ENCODE measurements at regions not wholly inside any gene's neighbourhood (a gene's known extent, or its start where the extent isn't known, plus 50 kb on each side); places are given as distances from the start of the nearest gene placed in this dataset.

- DNase-seq, result no peak
Observed at GRCh38 chr2:59677158-59677557, 876.3 kb downstream of the BCL11A start.

- DNase-seq, result no peak
Observed at GRCh38 chr2:59674100-59674499, 879.4 kb downstream of the BCL11A start.

GRCh38 chr2:59665021-59665420 lies 888.4 kb downstream of the BCL11A start:
- DNase-seq, result no peak

- no peak for DNase-seq
Observed at GRCh38 chr2:59662127-59662861, 891.2 kb downstream of the BCL11A start.

GRCh38 chr2:59660262-59660661 lies 893.2 kb downstream of the BCL11A start:
- DNase-seq, result no peak

GRCh38 chr2:59658906-59659635 lies 894.4 kb downstream of the BCL11A start:
- DNase-seq, result no peak

GRCh38 chr2:59655809-59656208 lies 897.6 kb downstream of the BCL11A start:
- no peak for DNase-seq

- no peak for DNase-seq
Observed at GRCh38 chr2:59654710-59655109, 898.7 kb downstream of the BCL11A start.

GRCh38 chr2:59653164-59653563 lies 900.3 kb downstream of the BCL11A start:
- no peak for DNase-seq

GRCh38 chr2:59630789-59631188 lies 922.7 kb downstream of the BCL11A start:
- no peak for DNase-seq

- DNase-seq, result no peak
Observed at GRCh38 chr2:59627599-59627998, 925.9 kb downstream of the BCL11A start.

GRCh38 chr2:59622599-59623308 lies 930.7 kb downstream of the BCL11A start:
- DNase-seq, result no peak

- no peak for DNase-seq
Observed at GRCh38 chr2:59604123-59604522, 949.3 kb downstream of the BCL11A start.

GRCh38 chr2:59594671-59595222 lies 958.7 kb downstream of the BCL11A start:
- no peak for DNase-seq

- no peak for DNase-seq
Observed at GRCh38 chr2:59590798-59591197, 962.7 kb downstream of the BCL11A start.

GRCh38 chr2:59589881-59590280 lies 963.6 kb downstream of the BCL11A start:
- DNase-seq, result no peak

GRCh38 chr2:59588286-59588685 lies 965.2 kb downstream of the BCL11A start:
- DNase-seq, result no peak

- DNase-seq, result no peak
Observed at GRCh38 chr2:59586176-59586575, 967.3 kb downstream of the BCL11A start.

GRCh38 chr2:59585655-59586054 lies 967.8 kb downstream of the BCL11A start:
- no peak for DNase-seq

- DNase-seq, result no peak
Observed at GRCh38 chr2:59584958-59585357, 968.5 kb downstream of the BCL11A start.

- no peak for DNase-seq
Observed at GRCh38 chr2:59583173-59583765, 970.2 kb downstream of the BCL11A start.

- DNase-seq, result no peak
Observed at GRCh38 chr2:59578349-59578748, 975.1 kb downstream of the BCL11A start.
